ENCODE measurements at regions not wholly inside any gene's neighbourhood (a gene's known extent, or its start where the extent isn't known, plus 50 kb on each side); places are given as distances from the start of the nearest gene placed in this dataset.
"Not testable (repeated sequence)": the region's sequence is repeated elsewhere in the genome, so short reads cannot be mapped to it uniquely, and the experiment has no call there.

- DNase-seq (ENCODE audit: low read depth) = no peak
These were observed 871.0 kb upstream of the PABPC4L start for GRCh38 chr4:135072553-135072952.

- DNase-seq (ENCODE audit: low read depth) = no peak
These were observed 863.8 kb upstream of the PABPC4L start for GRCh38 chr4:135065366-135065765.

- no peak for DNase-seq (ENCODE audit: low read depth)
These were observed 848.6 kb upstream of the PABPC4L start for GRCh38 chr4:135050086-135050717.

- no peak for DNase-seq (ENCODE audit: low read depth)
These were observed 831.1 kb upstream of the PABPC4L start for GRCh38 chr4:135032670-135033069.

GRCh38 chr4:135015771-135016170, 814.2 kb upstream of the PABPC4L start:
- no peak for DNase-seq (ENCODE audit: low read depth)

- DNase-seq (ENCODE audit: low read depth) = no peak
These were observed 805.8 kb upstream of the PABPC4L start for GRCh38 chr4:135007400-135007799.

- no peak for DNase-seq (ENCODE audit: low read depth)
These were observed 797.6 kb upstream of the PABPC4L start for GRCh38 chr4:134999169-134999568.

GRCh38 chr4:134961963-134962362, 760.4 kb upstream of the PABPC4L start:
- DNase-seq (ENCODE audit: low read depth) = no peak

GRCh38 chr4:134958862-134959261, 757.3 kb upstream of the PABPC4L start:
- DNase-seq (ENCODE audit: low read depth) = no peak

GRCh38 chr4:134955059-134955458, 753.5 kb upstream of the PABPC4L start:
- DNase-seq (ENCODE audit: low read depth) = no peak

GRCh38 chr4:134952775-134953174, 751.2 kb upstream of the PABPC4L start:
- DNase-seq (ENCODE audit: low read depth) = no peak

GRCh38 chr4:134952305-134952704, 750.7 kb upstream of the PABPC4L start:
- DNase-seq (ENCODE audit: low read depth) = no peak

GRCh38 chr4:134948110-134948642, 746.6 kb upstream of the PABPC4L start:
- DNase-seq (ENCODE audit: low read depth) = no peak

GRCh38 chr4:134944115-134944514, 742.5 kb upstream of the PABPC4L start:
- DNase-seq (ENCODE audit: low read depth) = no peak

- no peak for DNase-seq (ENCODE audit: low read depth)
These were observed 734.4 kb upstream of the PABPC4L start for GRCh38 chr4:134936014-134936413.

GRCh38 chr4:134935320-134935719, 733.7 kb upstream of the PABPC4L start:
- peak; percentile 1 for DNase-seq (ENCODE audit: low read depth)

- DNase-seq (ENCODE audit: low read depth) = no peak
These were observed 732.6 kb upstream of the PABPC4L start for GRCh38 chr4:134934036-134934808.

GRCh38 chr4:134915355-134915754, 713.8 kb upstream of the PABPC4L start:
- DNase-seq (ENCODE audit: low read depth) = no peak

- DNase-seq (ENCODE audit: low read depth) = not testable (repeated sequence)
These were observed 712.7 kb upstream of the PABPC4L start for GRCh38 chr4:134914250-134914649.

GRCh38 chr4:134911941-134912340, 710.4 kb upstream of the PABPC4L start:
- no peak for DNase-seq (ENCODE audit: low read depth)

GRCh38 chr4:134906404-134907023, 704.9 kb upstream of the PABPC4L start:
- no peak for DNase-seq (ENCODE audit: low read depth)

- DNase-seq (ENCODE audit: low read depth) = no peak
These were observed 703.5 kb upstream of the PABPC4L start for GRCh38 chr4:134905061-134905460.

- no peak for DNase-seq (ENCODE audit: low read depth)
These were observed 686.6 kb upstream of the PABPC4L start for GRCh38 chr4:134888156-134888555.
